ENCODE measurements at regions not wholly inside any gene's neighbourhood (a gene's known extent, or its start where the extent isn't known, plus 50 kb on each side); places are given as distances from the start of the nearest gene placed in this dataset. TPM values are rescaled to one million over a fixed set of nuclear protein-coding genes. Genes with fewer than 3 reads are reported as not detected.

Small RNAs in the stretch of these regions (microRNA-seq; reads per million reads assigned to microRNA genes)
- gene MIR4303 (ENCODE audit: borderline replicate concordance) (not detected), gene MIR4495 (ENCODE audit: borderline replicate concordance) (not detected)
